ENCODE measurements at regions not wholly inside any gene's neighbourhood (a gene's known extent, or its start where the extent isn't known, plus 50 kb on each side); places are given as distances from the start of the nearest gene placed in this dataset.
"Not testable (repeated sequence)": the region's sequence is repeated elsewhere in the genome, so short reads cannot be mapped to it uniquely, and the experiment has no call there.

DNA sequence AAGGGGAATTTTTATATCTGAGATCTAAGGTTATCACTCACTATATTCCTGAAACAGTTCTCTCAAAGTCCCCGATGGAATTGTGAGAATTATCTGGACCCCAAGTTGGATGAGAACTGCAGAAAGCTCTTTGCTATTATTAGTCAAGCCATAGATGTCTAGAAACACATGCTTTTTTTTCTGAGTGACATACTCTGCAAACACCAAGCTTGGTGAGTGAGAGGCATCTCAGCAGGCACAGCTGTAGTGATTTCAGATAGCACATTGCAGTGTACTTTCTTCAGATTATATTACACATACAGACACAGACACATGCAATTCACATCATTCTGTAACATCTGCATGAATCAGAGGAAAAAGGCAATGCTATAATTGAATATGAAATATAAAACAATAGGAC, 111.1 kb upstream of the UFL1 start:
- ATAC-seq = no peak
- Mint-ChIP-seq H3K27ac (no peak overlapping the region), H3K4me1 (ENCODE audit: low read depth in 2 of 2) (no peaks in the 10 kb centered on the region), H3K9me3 (peaks cover 3% of the 10 kb centered on the region), H3K27me3 (peaks cover 0 to 17% of the 10 kb centered on the region in 2 donors), H3K36me3 (no peaks in the 10 kb centered on the region), H3K4me3 (no peak overlapping the region)
- DNase-seq (ENCODE audit: low spot score) = no peak

DNA sequence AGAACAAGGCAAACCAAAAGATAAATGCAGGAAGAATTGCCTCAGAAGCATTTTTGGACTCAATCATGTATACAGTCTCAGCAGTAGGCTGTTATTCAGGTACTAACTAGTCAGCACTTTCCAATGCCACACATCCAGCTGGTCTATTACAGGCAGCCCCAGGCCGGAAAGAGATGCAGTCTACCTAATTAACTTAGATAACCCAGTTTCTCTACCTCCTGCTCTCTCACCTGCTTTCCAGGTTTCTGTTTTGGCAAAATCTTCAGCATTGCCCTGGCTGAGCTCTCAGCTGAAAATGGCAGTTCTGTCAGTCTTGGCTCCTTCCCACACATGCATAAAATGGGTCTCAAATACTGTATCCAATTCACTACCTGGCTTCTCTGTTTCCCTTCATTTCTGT, 101.3 kb upstream of the UFL1 start:
- H3K9me3 Mint-ChIP-seq = peaks cover 13% of the 10 kb centered on the region

DNA sequence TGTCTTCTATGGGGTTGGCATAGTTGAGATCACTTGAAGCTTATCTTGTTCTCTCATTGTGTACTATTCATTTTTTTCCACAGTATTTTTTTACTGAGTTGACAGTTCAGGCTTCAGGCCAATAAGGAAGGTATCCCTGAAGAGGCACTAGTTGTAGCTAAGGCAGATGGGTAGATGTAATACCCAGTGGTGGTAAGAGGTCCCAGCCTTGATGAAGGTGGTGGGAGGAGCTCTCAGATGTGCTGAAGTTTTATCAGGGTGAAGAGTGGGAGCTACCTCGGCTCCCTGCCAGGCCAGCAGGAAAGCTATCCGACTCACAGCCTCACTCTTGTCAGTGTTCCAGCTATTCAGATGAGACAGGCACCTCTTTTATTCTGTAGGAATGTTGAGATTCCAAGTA, 87.7 kb upstream of the UFL1 start:
- H3K36me3 Mint-ChIP-seq = peaks cover 23% of the 10 kb centered on the region
- no peak overlapping the region for H3K27ac Mint-ChIP-seq
- H3K4me3 Mint-ChIP-seq = no peak overlapping the region
- peaks cover 2 to 4% of the 10 kb centered on the region in 2 donors for H3K4me1 Mint-ChIP-seq (ENCODE audit: low read depth in 2 of 2)
- peaks cover 11% of the 10 kb centered on the region for H3K9me3 Mint-ChIP-seq
- peaks cover 0 to 13% of the 10 kb centered on the region in 2 donors for H3K27me3 Mint-ChIP-seq
- ATAC-seq (no peak), DNase-seq (ENCODE audit: low spot score) (no peak)

More for the DNA sequence above, 101.3 kb upstream of the UFL1 start:
- ATAC-seq (no peak), DNase-seq (ENCODE audit: low spot score) (no peak)
- Mint-ChIP-seq H3K27ac (no peak overlapping the region), H3K27me3 (peaks cover 2 to 7% of the 10 kb centered on the region in 2 donors), H3K4me3 (no peak overlapping the region), H3K4me1 (ENCODE audit: low read depth in 2 of 2) (no peaks in the 10 kb centered on the region), H3K36me3 (peaks cover 4% of the 10 kb centered on the region)

DNA sequence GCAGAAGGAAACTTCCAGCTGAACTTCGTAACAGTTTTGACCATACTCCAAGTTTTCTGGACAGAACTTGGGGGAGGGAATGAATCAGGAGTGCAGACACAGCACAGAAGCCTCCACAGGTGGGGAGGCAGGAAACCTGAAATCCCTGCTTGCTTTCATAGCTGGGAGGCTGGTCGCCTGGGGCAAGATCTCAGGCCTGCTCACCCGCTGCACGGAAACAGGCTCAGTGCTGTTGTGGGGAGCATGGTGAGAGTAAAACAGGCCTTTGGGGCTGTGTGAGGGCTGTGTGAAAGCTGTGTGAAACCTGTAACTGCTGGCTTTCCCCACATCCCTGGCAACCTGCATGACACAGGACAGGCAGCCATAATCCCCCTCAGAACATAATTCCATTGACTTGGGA, 85.2 kb upstream of the UFL1 start:
- Mint-ChIP-seq H3K27me3 (peaks cover 0 to 13% of the 10 kb centered on the region in 2 donors), H3K4me1 (ENCODE audit: low read depth in 2 of 2) (no peaks in the 10 kb centered on the region), H3K9me3 (peaks cover 5% of the 10 kb centered on the region), H3K27ac (no peak overlapping the region), H3K36me3 (peaks cover 18% of the 10 kb centered on the region), H3K4me3 (no peak overlapping the region)
- DNase-seq (ENCODE audit: low spot score) (no peak), ATAC-seq (no peak)

DNA sequence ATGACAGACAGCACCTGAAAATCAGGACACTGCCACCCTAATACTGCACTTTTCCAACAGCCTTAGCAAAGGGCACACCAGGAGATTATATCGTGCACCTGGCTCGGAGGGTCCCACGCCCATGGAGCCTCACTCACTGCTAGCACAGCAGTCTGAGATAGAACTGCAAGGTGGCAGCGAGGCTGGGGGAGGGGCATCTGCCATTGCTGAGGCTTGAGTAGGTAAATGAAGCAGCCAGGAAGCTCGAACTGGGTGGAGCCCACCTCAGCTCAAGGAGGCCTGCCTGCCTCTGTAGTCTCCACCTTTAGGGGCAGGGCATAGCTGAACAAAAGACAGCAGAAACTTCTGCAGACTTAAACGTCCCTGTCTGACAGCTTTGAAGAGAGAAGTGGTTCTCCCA, 84.4 kb upstream of the UFL1 start:
- H3K27me3 Mint-ChIP-seq = peaks cover 0 to 11% of the 10 kb centered on the region in 2 donors
- not testable (repeated sequence) for H3K4me1 Mint-ChIP-seq (ENCODE audit: low read depth in 2 of 2); H3K27ac Mint-ChIP-seq; ATAC-seq; DNase-seq (ENCODE audit: low spot score); H3K9me3 Mint-ChIP-seq; H3K4me3 Mint-ChIP-seq
- peaks cover 17% of the 10 kb centered on the region for H3K36me3 Mint-ChIP-seq

DNA sequence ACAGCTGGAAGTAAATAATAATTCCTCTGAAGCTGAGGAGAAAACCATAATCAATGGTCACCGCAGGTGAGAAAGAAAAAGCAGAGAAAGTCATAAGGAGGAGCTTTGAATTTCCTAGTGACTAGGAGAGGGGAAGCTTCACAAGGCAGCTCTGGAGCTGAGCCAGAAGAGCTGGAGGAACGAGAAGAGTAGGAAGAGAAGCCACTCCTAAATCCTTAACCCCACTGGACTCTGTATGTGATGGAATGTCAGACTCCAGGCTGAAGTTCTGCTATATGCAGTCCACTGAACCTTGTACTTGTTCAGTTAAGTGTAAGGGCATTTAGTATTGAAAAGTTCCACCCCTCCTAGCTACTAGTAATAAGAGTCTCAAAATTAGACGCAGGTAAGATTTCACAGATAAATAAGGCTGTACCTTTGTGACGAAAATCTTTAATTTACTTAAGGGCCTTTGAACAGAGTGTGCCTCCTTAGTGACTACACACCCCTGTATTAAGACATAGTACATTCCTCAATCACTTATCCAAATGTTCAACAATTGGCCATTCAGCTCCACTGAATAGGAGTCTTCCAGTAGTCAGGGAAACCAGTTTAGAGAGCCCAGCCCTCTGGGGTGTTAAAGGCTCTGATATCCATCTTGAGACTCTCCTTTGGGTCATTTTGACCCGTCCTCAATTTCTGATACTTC, 71.4 kb upstream of the UFL1 start:
- Mint-ChIP-seq H3K9me3 (no peaks in the 10 kb centered on the region), H3K4me1 (ENCODE audit: low read depth in 2 of 2) (no peaks in the 10 kb centered on the region), H3K27me3 (peaks cover 0 to 3% of the 10 kb centered on the region in 2 donors), H3K27ac (no peak overlapping the region), H3K4me3 (no peak overlapping the region), H3K36me3 (no peaks in the 10 kb centered on the region)
- ATAC-seq = no peak
- DNase-seq (ENCODE audit: low spot score) = no peak

DNA sequence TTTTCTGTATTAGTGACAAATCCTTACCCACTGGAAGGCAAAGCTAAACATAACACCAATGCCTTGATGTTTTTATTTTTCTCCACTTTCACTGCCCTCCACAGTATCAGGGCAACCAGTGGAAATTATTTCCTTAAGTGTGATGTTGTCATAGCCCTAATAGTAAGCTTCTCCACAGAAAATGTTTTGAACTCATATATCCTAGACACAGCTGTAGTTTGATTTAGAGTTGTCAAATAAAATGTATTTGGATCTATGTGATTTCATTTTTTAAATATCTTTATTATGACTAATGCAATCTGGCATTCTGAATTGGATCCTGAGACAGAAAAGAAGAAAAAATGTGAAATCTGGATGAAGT, 70.9 kb upstream of the UFL1 start:
- H3K4me3 Mint-ChIP-seq = no peak overlapping the region
- no peak overlapping the region for H3K27ac Mint-ChIP-seq
- H3K27me3 Mint-ChIP-seq = peaks cover 0 to 3% of the 10 kb centered on the region in 2 donors
- H3K4me1 Mint-ChIP-seq (ENCODE audit: low read depth in 2 of 2) = no peaks in the 10 kb centered on the region
- no peaks in the 10 kb centered on the region for H3K36me3 Mint-ChIP-seq
- DNase-seq (ENCODE audit: low spot score) = no peak
- no peak for ATAC-seq
- H3K9me3 Mint-ChIP-seq = no peaks in the 10 kb centered on the region

DNA sequence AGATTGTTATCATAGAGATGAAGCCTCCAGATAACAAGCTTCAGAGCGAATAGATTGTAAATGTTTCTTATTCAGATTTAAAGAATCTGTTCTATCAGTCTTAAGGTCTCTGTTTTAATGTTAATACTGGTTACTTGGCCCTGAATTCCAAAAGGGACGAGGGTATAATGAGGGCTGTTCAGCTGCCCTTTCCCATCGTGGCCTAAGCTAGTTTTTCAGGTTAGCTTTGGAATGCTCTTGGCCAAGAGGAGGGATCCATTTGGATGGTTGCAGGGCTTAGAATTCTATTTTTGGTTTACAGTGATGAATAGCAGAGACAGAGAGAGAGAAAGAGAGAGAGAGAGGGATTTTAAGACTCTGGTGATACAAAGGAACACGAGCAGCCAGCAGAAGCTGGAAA, 62.8 kb upstream of the UFL1 start:
- H3K27ac Mint-ChIP-seq = no peak overlapping the region
- H3K27me3 Mint-ChIP-seq = peaks cover 5 to 6% of the 10 kb centered on the region in 2 donors
- H3K36me3 Mint-ChIP-seq = no peaks in the 10 kb centered on the region
- no peak overlapping the region for H3K4me3 Mint-ChIP-seq
- no peaks in the 10 kb centered on the region for H3K4me1 Mint-ChIP-seq (ENCODE audit: low read depth in 2 of 2)
- no peak for DNase-seq (ENCODE audit: low spot score)
- no peak for ATAC-seq
- H3K9me3 Mint-ChIP-seq = no peaks in the 10 kb centered on the region

DNA sequence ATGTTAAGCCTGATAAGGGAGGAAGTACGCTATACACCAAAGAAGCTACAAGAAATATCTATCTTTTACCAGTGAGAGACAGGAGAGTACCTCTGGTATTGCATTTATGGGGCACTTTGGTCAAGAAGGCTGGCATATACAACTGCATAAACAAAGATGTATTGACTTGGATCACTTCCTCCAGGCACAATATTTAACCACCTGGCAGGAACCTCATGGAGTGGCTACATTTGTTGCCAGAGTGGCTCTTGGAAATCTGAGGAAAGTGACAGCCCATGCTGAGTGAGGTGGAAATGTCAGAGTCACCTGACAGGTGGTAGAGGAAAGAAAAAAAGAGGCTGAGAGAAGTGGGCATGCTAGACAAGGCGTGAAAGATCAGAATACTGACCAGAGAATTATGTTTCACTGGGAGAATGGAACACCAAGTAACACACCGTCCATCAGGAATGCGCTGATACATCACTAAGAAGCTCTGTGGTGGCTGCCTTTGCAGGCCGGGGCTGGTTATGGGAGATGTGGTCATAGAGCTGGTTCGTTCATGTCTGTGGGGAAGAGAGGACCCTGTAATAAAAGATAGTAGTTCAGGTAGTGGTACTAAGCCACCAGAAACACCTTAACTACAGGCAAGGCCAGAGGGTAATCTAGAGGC, 61.4 kb upstream of the UFL1 start:
- ATAC-seq (no peak), DNase-seq (ENCODE audit: low spot score) (no peak)
- Mint-ChIP-seq H3K27ac (no peak overlapping the region), H3K4me1 (ENCODE audit: low read depth in 2 of 2) (peaks cover 2 to 3% of the 10 kb centered on the region in 2 donors), H3K9me3 (no peaks in the 10 kb centered on the region), H3K27me3 (peaks cover 5 to 6% of the 10 kb centered on the region in 2 donors), H3K4me3 (no peak overlapping the region), H3K36me3 (no peaks in the 10 kb centered on the region)

DNA sequence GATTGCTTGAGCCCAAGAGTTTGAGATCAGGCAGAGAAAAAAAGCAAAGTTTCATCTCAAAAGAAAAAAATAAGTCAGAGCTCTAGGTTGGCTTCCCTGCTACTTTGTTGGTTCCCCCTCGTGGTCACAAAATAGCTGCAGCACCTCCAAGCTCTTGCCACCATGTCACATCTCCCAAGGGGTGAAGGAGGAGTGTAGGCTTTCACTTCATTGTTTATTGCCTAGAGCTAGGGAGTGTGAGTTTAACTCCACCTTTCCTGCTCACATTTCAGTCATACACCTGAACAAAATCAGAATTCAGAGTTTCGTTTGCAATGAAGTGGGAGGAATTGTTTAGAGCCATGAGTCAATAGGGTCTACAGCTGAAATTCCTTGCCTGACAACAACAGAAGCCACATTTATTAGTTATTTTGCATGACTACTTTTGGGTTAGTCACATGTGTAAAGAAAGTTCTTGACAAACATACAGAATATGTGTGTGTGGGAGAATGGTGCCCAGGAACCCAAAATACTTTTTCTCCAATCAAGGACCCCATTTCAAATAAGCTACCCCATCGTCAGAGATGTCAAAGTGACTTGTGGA, 56.2 kb upstream of the UFL1 start:
- no peak for DNase-seq (ENCODE audit: low spot score)
- peak overlapping the region in 1 of 2 donors; percentile 6 for H3K27ac Mint-ChIP-seq
- H3K4me1 Mint-ChIP-seq (ENCODE audit: low read depth in 2 of 2) = peaks cover 15 to 36% of the 10 kb centered on the region in 2 donors
- H3K9me3 Mint-ChIP-seq = no peaks in the 10 kb centered on the region
- peak in 1 of 2 donors; percentile 52 for ATAC-seq
- no peaks in the 10 kb centered on the region for H3K36me3 Mint-ChIP-seq
- H3K4me3 Mint-ChIP-seq = peak overlapping the region; percentile 24
- peaks cover 0 to 11% of the 10 kb centered on the region in 2 donors for H3K27me3 Mint-ChIP-seq

DNA sequence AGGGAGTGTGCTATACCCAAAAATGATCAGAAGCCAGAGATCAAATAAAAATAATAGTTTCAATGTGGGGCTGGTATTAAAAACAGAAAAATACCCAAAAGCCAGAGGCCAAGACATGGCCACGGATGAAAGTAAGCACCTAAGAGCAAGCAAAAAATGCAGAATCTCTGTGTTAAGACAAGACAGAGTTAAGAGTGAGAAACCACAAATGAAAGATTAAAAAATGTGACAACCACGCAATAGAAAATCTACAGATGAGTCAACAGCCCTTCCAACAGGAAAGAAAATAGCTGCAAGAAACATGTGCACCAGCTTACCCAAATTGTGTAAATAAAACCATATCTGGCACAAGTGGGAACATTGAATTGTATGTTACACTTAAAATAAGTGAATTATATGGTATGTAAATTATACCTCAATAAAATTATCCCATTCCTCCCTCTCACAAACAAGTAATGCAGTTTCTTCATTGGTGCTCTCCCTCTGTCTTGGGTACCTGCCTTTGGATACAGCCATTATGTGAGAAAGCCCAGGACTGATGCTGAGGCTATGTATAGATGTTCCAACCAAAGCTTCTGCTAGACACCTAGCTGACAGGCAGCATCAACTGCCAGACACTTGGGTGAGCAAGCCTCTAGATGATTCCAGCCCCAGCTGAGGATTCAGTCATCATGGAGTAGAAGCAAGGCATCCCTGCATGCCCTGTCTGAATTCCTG, 55.3 kb upstream of the UFL1 start:
- no peaks in the 10 kb centered on the region for H3K36me3 Mint-ChIP-seq
- H3K9me3 Mint-ChIP-seq = no peaks in the 10 kb centered on the region
- H3K4me3 Mint-ChIP-seq = peak overlapping the region; percentile 24
- peaks cover 0 to 15% of the 10 kb centered on the region in 2 donors for H3K27me3 Mint-ChIP-seq
- DNase-seq (ENCODE audit: low spot score) = no peak
- peak overlapping the region; percentile 6 to 51 for H3K27ac Mint-ChIP-seq
- ATAC-seq = peak; percentile 82 to 88
- H3K4me1 Mint-ChIP-seq (ENCODE audit: low read depth in 2 of 2) = peaks cover 15 to 36% of the 10 kb centered on the region in 2 donors

DNA sequence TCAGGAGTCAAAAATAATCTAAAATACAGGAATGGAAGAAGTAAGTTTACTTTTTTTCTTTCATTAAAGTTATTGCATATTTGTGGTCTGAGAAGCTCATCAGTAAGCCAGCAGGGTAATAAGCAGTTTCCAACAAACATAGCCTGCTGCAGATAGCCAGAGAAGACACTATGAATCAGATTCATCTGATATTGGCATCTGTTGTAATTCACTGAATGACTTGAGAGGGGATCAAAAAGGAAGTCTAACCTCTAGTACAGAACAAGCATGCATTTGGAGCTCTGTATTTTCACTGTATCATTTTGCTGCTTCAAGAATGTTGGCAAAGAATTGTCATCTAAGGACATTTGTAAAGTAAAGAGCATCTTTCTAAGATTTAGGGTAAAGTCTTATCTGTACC, 53.8 kb upstream of the UFL1 start:
- H3K4me3 Mint-ChIP-seq = no peak overlapping the region
- no peaks in the 10 kb centered on the region for H3K9me3 Mint-ChIP-seq
- DNase-seq (ENCODE audit: low spot score) (no peak), ATAC-seq (peak in 1 of 2 donors; percentile 45)
- H3K4me1 Mint-ChIP-seq (ENCODE audit: low read depth in 2 of 2) = peaks cover 15 to 36% of the 10 kb centered on the region in 2 donors
- H3K27ac Mint-ChIP-seq = no peak overlapping the region
- H3K36me3 Mint-ChIP-seq = no peaks in the 10 kb centered on the region
- peaks cover 0 to 15% of the 10 kb centered on the region in 2 donors for H3K27me3 Mint-ChIP-seq

DNA sequence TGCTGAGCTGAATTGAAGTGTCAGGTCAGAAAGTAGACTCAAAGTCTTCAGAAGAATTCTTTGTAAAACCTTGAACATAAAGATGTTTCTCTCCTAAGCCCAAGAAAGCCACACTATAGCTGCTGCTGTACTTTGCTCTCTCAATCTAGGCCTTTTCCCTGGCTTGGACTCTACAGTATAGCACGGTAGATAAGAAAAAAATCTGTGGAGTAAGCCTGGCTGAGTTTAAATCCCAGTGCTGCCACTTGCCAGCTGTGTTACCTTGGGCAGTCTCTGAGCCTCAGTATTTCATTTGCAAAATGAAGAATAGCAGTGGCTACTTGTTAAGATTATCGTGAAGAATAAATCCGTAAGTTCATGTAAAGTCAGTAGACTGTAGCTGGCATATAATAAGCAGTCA, 53.3 kb upstream of the UFL1 start:
- no peaks in the 10 kb centered on the region for H3K36me3 Mint-ChIP-seq
- peaks cover 0 to 15% of the 10 kb centered on the region in 2 donors for H3K27me3 Mint-ChIP-seq
- no peaks in the 10 kb centered on the region for H3K9me3 Mint-ChIP-seq
- H3K4me3 Mint-ChIP-seq = peak overlapping the region; percentile 11
- peaks cover 15 to 36% of the 10 kb centered on the region in 2 donors for H3K4me1 Mint-ChIP-seq (ENCODE audit: low read depth in 2 of 2)
- ATAC-seq (no peak), DNase-seq (ENCODE audit: low spot score) (no peak)
- no peak overlapping the region for H3K27ac Mint-ChIP-seq
